GM12865 (cell line): ENCODE measurements at regions not wholly inside any gene's neighbourhood (a gene's known extent, or its start where the extent isn't known, plus 50 kb on each side); places are given as distances from the start of the nearest gene placed in this dataset.

ENCODE experiments used
- DNase-seq: peaks from one replicate; pipeline ENCODE4 v3.0.0; 2010; ENCODE audit warnings: low read depth
- H3K4me3 ChIP-seq: 2 replicates; pipeline ENCODE4 v1.5.1; 2011; ENCODE audit warnings: mild to moderate bottlenecking, low read depth, low read length, control low read depth
- CTCF ChIP-seq: IDR thresholded peaks from 2 replicates; pipeline ENCODE4 v1.5.1; 2011; ENCODE audit warnings: low read length, control low read depth, low read depth, inconsistent platforms; ENCODE audit not compliant: insufficient read depth; ENCODE audit errors: missing control alignments

DNA sequence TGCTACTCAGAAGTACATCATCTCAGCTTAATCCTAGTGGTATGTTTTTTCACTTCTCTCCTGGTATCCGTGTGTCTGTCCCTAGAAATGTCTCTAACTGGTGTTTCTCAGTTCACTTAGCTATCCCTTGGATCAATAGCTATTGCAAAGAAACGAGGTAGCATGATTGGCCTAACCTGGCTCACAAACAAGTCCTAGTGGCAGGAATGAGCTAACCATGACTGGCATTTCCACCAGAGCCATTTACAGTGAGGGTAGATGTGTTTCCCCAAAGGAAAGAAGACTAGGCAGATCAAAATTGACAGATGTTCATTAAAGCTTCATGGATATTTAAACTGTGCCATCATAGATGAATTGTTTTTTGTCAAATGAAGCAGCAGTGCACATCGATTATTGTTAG is 82.5 kb downstream of the PALM2AKAP2 start:
- no peak for DNase-seq
- TF ChIP-seq CTCF = no peak
- no peak overlapping the region for H3K4me3 ChIP-seq

DNA sequence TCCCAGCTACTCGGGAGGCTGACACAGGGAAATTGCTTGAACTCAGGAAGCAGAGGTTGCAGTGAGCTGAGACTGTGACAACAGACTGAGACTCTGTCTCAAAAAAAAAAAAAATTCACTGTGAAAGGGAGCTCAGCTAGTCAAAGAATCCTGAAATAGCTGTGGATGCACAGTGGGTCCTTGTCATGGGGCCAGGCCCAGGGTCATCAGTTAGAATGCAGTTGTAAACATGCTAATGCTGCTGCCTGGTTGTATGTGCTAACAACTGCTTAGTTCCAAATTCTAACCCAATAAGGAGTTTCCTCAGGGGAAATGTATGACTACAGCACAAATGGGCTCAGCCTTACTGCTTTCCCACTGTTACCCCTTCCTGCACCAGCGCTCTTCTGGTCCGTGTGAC is 84.0 kb downstream of the PALM2AKAP2 start:
- no peak for DNase-seq

DNA sequence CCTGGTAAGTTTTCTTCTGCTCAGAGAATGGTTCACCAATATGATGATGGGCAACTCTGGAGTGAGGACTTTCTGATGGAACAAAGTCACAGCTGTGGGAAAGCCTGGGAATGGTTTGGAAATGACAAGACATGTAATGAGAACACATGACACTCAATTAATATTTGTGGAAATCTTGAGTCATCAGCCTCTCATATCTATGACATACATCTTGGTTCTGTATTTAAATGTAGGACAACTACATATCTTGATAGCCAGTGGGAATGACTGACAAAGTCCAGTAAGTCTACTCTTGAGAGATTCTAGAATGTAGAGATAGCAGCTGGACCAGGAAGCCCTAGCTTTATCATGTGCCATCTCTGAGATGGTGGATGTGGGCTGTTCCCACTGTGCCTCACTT is 85.5 kb downstream of the PALM2AKAP2 start:
- DNase-seq = no peak
- TF ChIP-seq CTCF = no peak
- H3K4me3 ChIP-seq = no peak overlapping the region

More for the DNA sequence above, 84.0 kb downstream of the PALM2AKAP2 start:
- H3K4me3 ChIP-seq = no peak overlapping the region
- TF ChIP-seq CTCF = no peak

GRCh38 chr9:109868207-109868606 is 88.2 kb downstream of the PALM2AKAP2 start:
- no peak for DNase-seq
- H3K4me3 ChIP-seq = no peak overlapping the region
- no peak for TF ChIP-seq CTCF

DNA sequence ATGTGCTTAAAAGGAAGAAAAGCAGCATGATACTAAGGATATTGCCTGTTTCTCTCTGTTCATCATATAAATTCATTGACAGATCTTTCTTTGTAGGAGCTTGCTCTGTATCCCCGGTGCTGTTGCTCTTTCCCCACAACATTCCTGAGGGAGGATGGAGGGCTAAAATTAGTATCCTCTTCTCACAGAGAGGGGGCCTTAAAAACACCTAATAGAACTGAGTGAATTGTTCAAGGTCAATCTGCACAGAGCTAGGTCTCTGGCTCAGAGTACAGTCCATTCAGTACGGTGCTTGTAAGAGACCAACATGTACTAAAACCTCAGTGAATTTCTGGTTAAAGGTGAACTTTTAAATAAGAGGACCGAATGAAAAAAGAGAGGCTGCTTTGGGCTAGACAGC is 88.7 kb downstream of the PALM2AKAP2 start:
- DNase-seq = no peak
- no peak overlapping the region for H3K4me3 ChIP-seq
- TF ChIP-seq CTCF = no peak

- no peak overlapping the region for H3K4me3 ChIP-seq
- no peak for DNase-seq
- no peak for TF ChIP-seq CTCF
Observed at GRCh38 chr9:109870365-109870764, 90.4 kb downstream of the PALM2AKAP2 start.

- no peak for DNase-seq
- no peak for TF ChIP-seq CTCF
- H3K4me3 ChIP-seq = no peak overlapping the region
Observed at GRCh38 chr9:109872901-109873300, 92.9 kb downstream of the PALM2AKAP2 start.
